ENCODE measurements at regions not wholly inside any gene's neighbourhood (a gene's known extent, or its start where the extent isn't known, plus 50 kb on each side); places are given as distances from the start of the nearest gene placed in this dataset.

GRCh38 chr21:21631961-21632360 lies 633.8 kb downstream of the NCAM2 start:
- Histone ChIP-seq H3K4me1 (ENCODE audit: low read depth) (no peaks in the 10 kb centered on the region), H3K36me3 (ENCODE audit: low read depth) (no peaks in the 10 kb centered on the region), H3K9me3 (no peaks in the 10 kb centered on the region), H3K4me3 (no peak overlapping the region)
- no peak for ATAC-seq
- intact Hi-C loops (cut with DNase I, micrococcal nuclease): no loop called here
- no peak for TF ChIP-seq CTCF (IDR thresholded peaks at IDR 0.05)
- DNase-seq: no peak

GRCh38 chr21:21632926-21633325 lies 634.7 kb downstream of the NCAM2 start:
- ATAC-seq (no peak), DNase-seq (no peak)
- TF ChIP-seq CTCF (IDR thresholded peaks at IDR 0.05): no peak
- intact Hi-C loops (cut with DNase I, micrococcal nuclease): no loop called here
- no peak overlapping the region for H3K4me3 ChIP-seq
- H3K4me1 ChIP-seq (ENCODE audit: low read depth): no peaks in the 10 kb centered on the region
- H3K9me3 ChIP-seq: no peaks in the 10 kb centered on the region
- no peaks in the 10 kb centered on the region for H3K36me3 ChIP-seq (ENCODE audit: low read depth)

GRCh38 chr21:21661741-21662140 lies 663.5 kb downstream of the NCAM2 start:
- H3K9me3 ChIP-seq: no peaks in the 10 kb centered on the region
- ATAC-seq: no peak
- intact Hi-C loops (cut with DNase I, micrococcal nuclease): no loop called here
- no peak overlapping the region for H3K4me3 ChIP-seq
- H3K4me1 ChIP-seq (ENCODE audit: low read depth): no peaks in the 10 kb centered on the region
- no peak for DNase-seq
- H3K36me3 ChIP-seq (ENCODE audit: low read depth): no peaks in the 10 kb centered on the region
- TF ChIP-seq CTCF (IDR thresholded peaks at IDR 0.05): no peak

- Histone ChIP-seq H3K9me3 (no peaks in the 10 kb centered on the region), H3K4me3 (no peak overlapping the region), H3K4me1 (ENCODE audit: low read depth) (no peaks in the 10 kb centered on the region), H3K36me3 (ENCODE audit: low read depth) (no peaks in the 10 kb centered on the region)
- no peak for DNase-seq
- no peak for ATAC-seq
- intact Hi-C loops (cut with DNase I, micrococcal nuclease): no loop called here
- no peak for TF ChIP-seq CTCF (IDR thresholded peaks at IDR 0.05)
These were observed 664.6 kb downstream of the NCAM2 start for GRCh38 chr21:21662776-21663175.

GRCh38 chr21:21664871-21665270 lies 666.7 kb downstream of the NCAM2 start:
- no peak overlapping the region for H3K4me3 ChIP-seq
- no peaks in the 10 kb centered on the region for H3K4me1 ChIP-seq (ENCODE audit: low read depth)
- H3K36me3 ChIP-seq (ENCODE audit: low read depth): no peaks in the 10 kb centered on the region
- TF ChIP-seq CTCF (IDR thresholded peaks at IDR 0.05): no peak
- no peaks in the 10 kb centered on the region for H3K9me3 ChIP-seq
- ATAC-seq (no peak), DNase-seq (no peak)
- intact Hi-C loops (cut with DNase I, micrococcal nuclease): no loop called here

- ATAC-seq (no peak), DNase-seq (no peak)
- Histone ChIP-seq H3K36me3 (ENCODE audit: low read depth) (no peaks in the 10 kb centered on the region), H3K4me3 (no peak overlapping the region), H3K9me3 (no peaks in the 10 kb centered on the region), H3K4me1 (ENCODE audit: low read depth) (no peaks in the 10 kb centered on the region)
- intact Hi-C loops (cut with DNase I, micrococcal nuclease): no loop called here
- no peak for TF ChIP-seq CTCF (IDR thresholded peaks at IDR 0.05)
These were observed 668.5 kb downstream of the NCAM2 start for GRCh38 chr21:21666689-21667088.

Data from mucosa of descending colon (tissue), 3 donors.